WTC11 (cell line): ENCODE measurements at regions not wholly inside any gene's neighbourhood (a gene's known extent, or its start where the extent isn't known, plus 50 kb on each side); places are given as distances from the start of the nearest gene placed in this dataset.

Experiments used
- ATAC-seq: fragments of 200-7000 bp; cut with Tn5 transposase; 2 replicates; pipeline ENCODE4 v1.10.0; 2021; ENCODE audit warnings: mild to moderate bottlenecking, moderate library complexity
- CTCF ChIA-PET: fragments of 300-600 bp; sonication (Branson Sonifier 250); formaldehyde crosslinking; loops from one replicate; lab custom pipeline; 2021; ENCODE audit warnings: antibody characterized with exemption; lab: Charles Lee
- POLR2A ChIA-PET: fragments of 350-600 bp; sonication (Branson Sonifier 250); formaldehyde crosslinking; loops from one replicate; lab custom pipeline; 2021; ENCODE audit warnings: antibody characterized with exemption; lab: Charles Lee
- DNase-seq: peaks from one replicate; pipeline ENCODE4 v3.0.0; 2021; ENCODE audit warnings: low spot score
- H3K27ac Mint-ChIP-seq: 2 replicates; pipeline ENCODE4 v1.8.0; 2021; ENCODE audit warnings: mixed read lengths
- H3K27me3 Mint-ChIP-seq: 2 replicates; pipeline ENCODE4 v1.8.0; 2021; ENCODE audit warnings: low read depth, mild to moderate bottlenecking, moderate library complexity, mixed read lengths
- H3K36me3 Mint-ChIP-seq: 2 replicates; pipeline ENCODE4 v1.8.0; 2021; ENCODE audit warnings: mixed read lengths
- H3K4me1 Mint-ChIP-seq: 2 replicates; pipeline ENCODE4 v1.8.0; 2022; ENCODE audit warnings: mixed read lengths
- H3K4me3 Mint-ChIP-seq: 2 replicates; pipeline ENCODE4 v1.8.0; 2021; ENCODE audit warnings: mild to moderate bottlenecking, moderate library complexity, mixed read lengths
- H3K9me3 Mint-ChIP-seq: 2 replicates; pipeline ENCODE4 v1.8.0; 2021; ENCODE audit warnings: mixed read lengths
- ATF1 ChIP-seq: sonication (generic); formaldehyde crosslinking; IDR thresholded peaks from 2 replicates; pipeline ENCODE4 v1.8.1; 2023; ENCODE audit warnings: mild to moderate bottlenecking, moderate library complexity, missing genetic modification reagents
- CREB1 ChIP-seq: sonication (generic); formaldehyde crosslinking; IDR thresholded peaks from 2 replicates; pipeline ENCODE4 v1.8.0; 2023; ENCODE audit warnings: mild to moderate bottlenecking, missing genetic modification reagents
- ELF4 ChIP-seq: sonication (generic); formaldehyde crosslinking; IDR thresholded peaks from 2 replicates; pipeline ENCODE4 v1.8.1; 2022; ENCODE audit warnings: low read depth, mild to moderate bottlenecking, moderate library complexity, missing genetic modification reagents
- ETV6 ChIP-seq: sonication (generic); formaldehyde crosslinking; IDR thresholded peaks from 2 replicates; pipeline ENCODE4 v1.8.1; 2022; ENCODE audit warnings: mild to moderate bottlenecking, missing genetic modification reagents
- FOXJ3 ChIP-seq: sonication (generic); formaldehyde crosslinking; IDR thresholded peaks from 2 replicates; pipeline ENCODE4 v1.9.0; 2021; ENCODE audit warnings: missing genetic modification reagents, mild to moderate bottlenecking, borderline replicate concordance
- FOXK1 ChIP-seq: sonication (generic); formaldehyde crosslinking; IDR thresholded peaks from 2 replicates; pipeline ENCODE4 v1.8.0; 2022; ENCODE audit warnings: mild to moderate bottlenecking, moderate library complexity, missing genetic modification reagents
- GRHL2 ChIP-seq: fragments of 250-450 bp; sonication (Bioruptor Pico); IDR thresholded peaks from 2 replicates; pipeline ENCODE4 v1.8.0; 2022; ENCODE audit warnings: mild to moderate bottlenecking, moderate library complexity; ENCODE audit not compliant: insufficient replicate concordance, severe bottlenecking
- HMGA2 ChIP-seq: fragments of 250-450 bp; sonication (Bioruptor Pico); IDR thresholded peaks from 2 replicates; pipeline ENCODE4 v1.4.0; 2021; ENCODE audit warnings: mild to moderate bottlenecking, moderate library complexity
- JAZF1 ChIP-seq: fragments of 250-450 bp; sonication (Bioruptor Pico); IDR thresholded peaks from 2 replicates; pipeline ENCODE4 v1.9.0; 2021; ENCODE audit warnings: moderate library complexity, mild to moderate bottlenecking, inconsistent platforms
- NFATC4 ChIP-seq: fragments of 250-450 bp; sonication (Bioruptor Pico); IDR thresholded peaks from 2 replicates; pipeline ENCODE4 v1.9.0; 2021; ENCODE audit warnings: mild to moderate bottlenecking
- NR3C1 ChIP-seq: sonication (generic); formaldehyde crosslinking; conservative IDR thresholded peaks from 2 replicates; pipeline ENCODE4 v1.8.1; 2023; ENCODE audit warnings: low read depth, mild to moderate bottlenecking, missing genetic modification reagents
- SP1 ChIP-seq: sonication (generic); formaldehyde crosslinking; conservative IDR thresholded peaks from 2 replicates; pipeline ENCODE4 v1.8.1; 2022; ENCODE audit warnings: missing genetic modification reagents
- TP53 ChIP-seq: sonication (generic); formaldehyde crosslinking; IDR thresholded peaks from 2 replicates; pipeline ENCODE4 v1.8.1; 2023; ENCODE audit warnings: mild to moderate bottlenecking, missing genetic modification reagents
- ZNF121 ChIP-seq: sonication (generic); formaldehyde crosslinking; IDR thresholded peaks from 2 replicates; pipeline ENCODE4 v1.8.0; 2023; ENCODE audit warnings: missing genetic modification reagents
- ZNF232 ChIP-seq: sonication (generic); formaldehyde crosslinking; IDR thresholded peaks from 2 replicates; pipeline ENCODE4 v1.8.0; 2022; ENCODE audit warnings: mild to moderate bottlenecking, missing genetic modification reagents
- ZNF396 ChIP-seq: fragments of 250-450 bp; sonication (Bioruptor Pico); IDR thresholded peaks from 2 replicates; pipeline ENCODE4 v1.8.0; 2021; ENCODE audit warnings: mild to moderate bottlenecking, moderate library complexity, borderline replicate concordance
- TF ChIP-seq, protein P1 (sequence below): sonication (generic); formaldehyde crosslinking; IDR thresholded peaks from 2 replicates; pipeline ENCODE4 v1.8.1; 2023; ENCODE audit warnings: mild to moderate bottlenecking, missing genetic modification reagents, moderate library complexity
- TF ChIP-seq, protein P2 (sequence below): sonication (generic); formaldehyde crosslinking; IDR thresholded peaks from 2 replicates; pipeline ENCODE4 v1.8.1; 2023; ENCODE audit warnings: mild to moderate bottlenecking, missing genetic modification reagents
- TF ChIP-seq, protein P3 (sequence below): fragments of 200-600 bp; IDR thresholded peaks from 2 replicates; pipeline ENCODE4 v1.8.0; 2022; ENCODE audit warnings: antibody characterized with exemption
- TF ChIP-seq, protein P4 (sequence below): fragments of 250-450 bp; sonication (Bioruptor Pico); IDR thresholded peaks from 2 replicates; pipeline ENCODE4 v1.9.0; 2021; ENCODE audit warnings: mild to moderate bottlenecking, borderline replicate concordance
- TF ChIP-seq, protein P5 (sequence below): sonication (generic); formaldehyde crosslinking; IDR thresholded peaks from 2 replicates; pipeline ENCODE4 v1.8.1; 2023; ENCODE audit warnings: mild to moderate bottlenecking, missing genetic modification reagents
- TF ChIP-seq, protein P6 (sequence below): sonication (generic); formaldehyde crosslinking; IDR thresholded peaks from 2 replicates; pipeline ENCODE4 v1.8.1; 2022; ENCODE audit warnings: mild to moderate bottlenecking, missing genetic modification reagents, moderate library complexity, borderline replicate concordance
- TF ChIP-seq, protein P7 (sequence below): fragments of 250-450 bp; sonication (Bioruptor Pico); IDR thresholded peaks from 2 replicates; pipeline ENCODE4 v1.8.0; 2021; ENCODE audit warnings: mild to moderate bottlenecking

DNA sequence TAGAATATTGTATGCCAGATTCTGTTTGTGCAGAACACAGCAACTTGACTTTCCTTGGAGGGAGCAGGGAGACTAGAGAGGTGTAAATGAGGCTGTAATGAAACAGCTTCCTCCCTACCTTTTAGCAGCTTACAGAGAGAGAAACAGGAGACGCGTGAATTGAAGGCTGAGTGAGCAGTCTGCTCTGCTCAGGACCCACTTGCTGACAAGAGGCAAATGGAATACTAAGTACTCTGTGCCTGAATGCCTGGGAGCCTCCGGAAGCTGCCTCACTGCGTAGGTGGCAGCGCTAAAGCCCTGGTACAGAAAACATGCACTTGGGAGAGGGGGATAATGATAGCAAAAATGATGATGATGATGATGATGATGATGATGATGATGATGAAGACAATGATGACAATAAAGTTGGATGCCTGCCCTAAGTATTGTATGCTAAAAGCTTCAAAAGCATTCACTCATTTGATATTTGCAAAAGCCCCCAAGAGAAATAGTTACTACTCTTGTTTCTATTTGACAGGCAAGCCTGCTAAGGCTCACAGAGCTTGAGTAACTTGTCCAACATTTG lies 548.9 kb downstream of the NTRK3 start:
- ATAC-seq: no peak

DNA sequence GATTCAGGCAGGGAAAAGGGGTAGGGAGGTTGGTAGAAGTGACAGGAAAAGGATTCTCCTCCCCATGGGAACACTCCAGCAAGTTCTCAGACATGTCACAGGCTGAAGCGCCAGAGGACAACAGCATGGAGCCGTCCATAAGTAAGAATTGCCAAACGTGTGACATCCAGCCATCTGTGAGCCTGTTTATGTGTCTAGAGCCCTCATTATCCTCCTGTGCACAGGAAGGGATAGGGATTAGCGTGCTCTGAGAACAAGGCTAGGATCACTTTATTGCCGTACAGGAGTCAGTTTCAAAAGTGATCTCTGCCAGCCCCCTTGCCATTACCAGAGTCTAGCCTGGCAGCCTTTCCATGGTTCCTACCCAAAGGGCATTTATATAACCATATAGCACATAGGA lies 549.5 kb downstream of the NTRK3 start:
- no peaks in the 10 kb centered on the region for H3K9me3 Mint-ChIP-seq
- no peak overlapping the region for H3K27ac Mint-ChIP-seq
- no peak overlapping the region for H3K4me3 Mint-ChIP-seq
- H3K27me3 Mint-ChIP-seq: peaks cover 3% of the 10 kb centered on the region; the same call in 1 of the 2 replicates
- ChIA-PET CTCF (interaction anchor here (1.7 kb wide), 1 partner anchor 10 kb away, joined by 6 read pairs; no protein-coding TSS in a partner anchor), POLR2A (no interaction called here)
- ATAC-seq (no peak), DNase-seq (no peak)
- peaks cover 16% of the 10 kb centered on the region for H3K4me1 Mint-ChIP-seq
- no peaks in the 10 kb centered on the region for H3K36me3 Mint-ChIP-seq
- TF ChIP-seq, protein P1, sequence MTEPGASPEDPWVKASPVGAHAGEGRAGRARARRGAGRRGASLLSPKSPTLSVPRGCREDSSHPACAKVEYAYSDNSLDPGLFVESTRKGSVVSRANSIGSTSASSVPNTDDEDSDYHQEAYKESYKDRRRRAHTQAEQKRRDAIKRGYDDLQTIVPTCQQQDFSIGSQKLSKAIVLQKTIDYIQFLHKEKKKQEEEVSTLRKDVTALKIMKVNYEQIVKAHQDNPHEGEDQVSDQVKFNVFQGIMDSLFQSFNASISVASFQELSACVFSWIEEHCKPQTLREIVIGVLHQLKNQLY (CRISPR knock-in tag): no peak
- TF ChIP-seq FOXK1 (CRISPR knock-in tag): no peak
- no peak for TF ChIP-seq JAZF1 (CRISPR knock-in tag)
- no peak for TF ChIP-seq NFATC4 (CRISPR knock-in tag)
- TF ChIP-seq, protein P2, sequence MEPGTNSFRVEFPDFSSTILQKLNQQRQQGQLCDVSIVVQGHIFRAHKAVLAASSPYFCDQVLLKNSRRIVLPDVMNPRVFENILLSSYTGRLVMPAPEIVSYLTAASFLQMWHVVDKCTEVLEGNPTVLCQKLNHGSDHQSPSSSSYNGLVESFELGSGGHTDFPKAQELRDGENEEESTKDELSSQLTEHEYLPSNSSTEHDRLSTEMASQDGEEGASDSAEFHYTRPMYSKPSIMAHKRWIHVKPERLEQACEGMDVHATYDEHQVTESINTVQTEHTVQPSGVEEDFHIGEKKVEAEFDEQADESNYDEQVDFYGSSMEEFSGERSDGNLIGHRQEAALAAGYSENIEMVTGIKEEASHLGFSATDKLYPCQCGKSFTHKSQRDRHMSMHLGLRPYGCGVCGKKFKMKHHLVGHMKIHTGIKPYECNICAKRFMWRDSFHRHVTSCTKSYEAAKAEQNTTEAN (CRISPR knock-in tag): no peak
- TF ChIP-seq, protein P3, sequence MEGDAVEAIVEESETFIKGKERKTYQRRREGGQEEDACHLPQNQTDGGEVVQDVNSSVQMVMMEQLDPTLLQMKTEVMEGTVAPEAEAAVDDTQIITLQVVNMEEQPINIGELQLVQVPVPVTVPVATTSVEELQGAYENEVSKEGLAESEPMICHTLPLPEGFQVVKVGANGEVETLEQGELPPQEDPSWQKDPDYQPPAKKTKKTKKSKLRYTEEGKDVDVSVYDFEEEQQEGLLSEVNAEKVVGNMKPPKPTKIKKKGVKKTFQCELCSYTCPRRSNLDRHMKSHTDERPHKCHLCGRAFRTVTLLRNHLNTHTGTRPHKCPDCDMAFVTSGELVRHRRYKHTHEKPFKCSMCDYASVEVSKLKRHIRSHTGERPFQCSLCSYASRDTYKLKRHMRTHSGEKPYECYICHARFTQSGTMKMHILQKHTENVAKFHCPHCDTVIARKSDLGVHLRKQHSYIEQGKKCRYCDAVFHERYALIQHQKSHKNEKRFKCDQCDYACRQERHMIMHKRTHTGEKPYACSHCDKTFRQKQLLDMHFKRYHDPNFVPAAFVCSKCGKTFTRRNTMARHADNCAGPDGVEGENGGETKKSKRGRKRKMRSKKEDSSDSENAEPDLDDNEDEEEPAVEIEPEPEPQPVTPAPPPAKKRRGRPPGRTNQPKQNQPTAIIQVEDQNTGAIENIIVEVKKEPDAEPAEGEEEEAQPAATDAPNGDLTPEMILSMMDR: no peak
- TF ChIP-seq, protein P4, sequence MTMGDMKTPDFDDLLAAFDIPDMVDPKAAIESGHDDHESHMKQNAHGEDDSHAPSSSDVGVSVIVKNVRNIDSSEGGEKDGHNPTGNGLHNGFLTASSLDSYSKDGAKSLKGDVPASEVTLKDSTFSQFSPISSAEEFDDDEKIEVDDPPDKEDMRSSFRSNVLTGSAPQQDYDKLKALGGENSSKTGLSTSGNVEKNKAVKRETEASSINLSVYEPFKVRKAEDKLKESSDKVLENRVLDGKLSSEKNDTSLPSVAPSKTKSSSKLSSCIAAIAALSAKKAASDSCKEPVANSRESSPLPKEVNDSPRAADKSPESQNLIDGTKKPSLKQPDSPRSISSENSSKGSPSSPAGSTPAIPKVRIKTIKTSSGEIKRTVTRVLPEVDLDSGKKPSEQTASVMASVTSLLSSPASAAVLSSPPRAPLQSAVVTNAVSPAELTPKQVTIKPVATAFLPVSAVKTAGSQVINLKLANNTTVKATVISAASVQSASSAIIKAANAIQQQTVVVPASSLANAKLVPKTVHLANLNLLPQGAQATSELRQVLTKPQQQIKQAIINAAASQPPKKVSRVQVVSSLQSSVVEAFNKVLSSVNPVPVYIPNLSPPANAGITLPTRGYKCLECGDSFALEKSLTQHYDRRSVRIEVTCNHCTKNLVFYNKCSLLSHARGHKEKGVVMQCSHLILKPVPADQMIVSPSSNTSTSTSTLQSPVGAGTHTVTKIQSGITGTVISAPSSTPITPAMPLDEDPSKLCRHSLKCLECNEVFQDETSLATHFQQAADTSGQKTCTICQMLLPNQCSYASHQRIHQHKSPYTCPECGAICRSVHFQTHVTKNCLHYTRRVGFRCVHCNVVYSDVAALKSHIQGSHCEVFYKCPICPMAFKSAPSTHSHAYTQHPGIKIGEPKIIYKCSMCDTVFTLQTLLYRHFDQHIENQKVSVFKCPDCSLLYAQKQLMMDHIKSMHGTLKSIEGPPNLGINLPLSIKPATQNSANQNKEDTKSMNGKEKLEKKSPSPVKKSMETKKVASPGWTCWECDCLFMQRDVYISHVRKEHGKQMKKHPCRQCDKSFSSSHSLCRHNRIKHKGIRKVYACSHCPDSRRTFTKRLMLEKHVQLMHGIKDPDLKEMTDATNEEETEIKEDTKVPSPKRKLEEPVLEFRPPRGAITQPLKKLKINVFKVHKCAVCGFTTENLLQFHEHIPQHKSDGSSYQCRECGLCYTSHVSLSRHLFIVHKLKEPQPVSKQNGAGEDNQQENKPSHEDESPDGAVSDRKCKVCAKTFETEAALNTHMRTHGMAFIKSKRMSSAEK (CRISPR knock-in tag): no peak
- no peak for TF ChIP-seq ETV6 (CRISPR knock-in tag)
- TF ChIP-seq, protein P5, sequence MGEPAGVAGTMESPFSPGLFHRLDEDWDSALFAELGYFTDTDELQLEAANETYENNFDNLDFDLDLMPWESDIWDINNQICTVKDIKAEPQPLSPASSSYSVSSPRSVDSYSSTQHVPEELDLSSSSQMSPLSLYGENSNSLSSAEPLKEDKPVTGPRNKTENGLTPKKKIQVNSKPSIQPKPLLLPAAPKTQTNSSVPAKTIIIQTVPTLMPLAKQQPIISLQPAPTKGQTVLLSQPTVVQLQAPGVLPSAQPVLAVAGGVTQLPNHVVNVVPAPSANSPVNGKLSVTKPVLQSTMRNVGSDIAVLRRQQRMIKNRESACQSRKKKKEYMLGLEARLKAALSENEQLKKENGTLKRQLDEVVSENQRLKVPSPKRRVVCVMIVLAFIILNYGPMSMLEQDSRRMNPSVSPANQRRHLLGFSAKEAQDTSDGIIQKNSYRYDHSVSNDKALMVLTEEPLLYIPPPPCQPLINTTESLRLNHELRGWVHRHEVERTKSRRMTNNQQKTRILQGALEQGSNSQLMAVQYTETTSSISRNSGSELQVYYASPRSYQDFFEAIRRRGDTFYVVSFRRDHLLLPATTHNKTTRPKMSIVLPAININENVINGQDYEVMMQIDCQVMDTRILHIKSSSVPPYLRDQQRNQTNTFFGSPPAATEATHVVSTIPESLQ (CRISPR knock-in tag): no peak

More for the DNA sequence above, 548.9 kb downstream of the NTRK3 start:
- Mint-ChIP-seq H3K27me3 (peaks cover 3% of the 10 kb centered on the region; the same call in 1 of the 2 replicates), H3K27ac (no peak overlapping the region), H3K9me3 (no peaks in the 10 kb centered on the region), H3K36me3 (no peaks in the 10 kb centered on the region), H3K4me3 (no peak overlapping the region), H3K4me1 (peaks cover 16% of the 10 kb centered on the region)
- DNase-seq: no peak
- CTCF ChIA-PET: interaction anchor here (0.6 to 1.7 kb wide), 2 partner anchors 9 to 810 kb away, joined by 3 to 6 read pairs; no protein-coding TSS in a partner anchor
- no peak for TF ChIP-seq HMGA2 (CRISPR knock-in tag)
- TF ChIP-seq, protein P6, sequence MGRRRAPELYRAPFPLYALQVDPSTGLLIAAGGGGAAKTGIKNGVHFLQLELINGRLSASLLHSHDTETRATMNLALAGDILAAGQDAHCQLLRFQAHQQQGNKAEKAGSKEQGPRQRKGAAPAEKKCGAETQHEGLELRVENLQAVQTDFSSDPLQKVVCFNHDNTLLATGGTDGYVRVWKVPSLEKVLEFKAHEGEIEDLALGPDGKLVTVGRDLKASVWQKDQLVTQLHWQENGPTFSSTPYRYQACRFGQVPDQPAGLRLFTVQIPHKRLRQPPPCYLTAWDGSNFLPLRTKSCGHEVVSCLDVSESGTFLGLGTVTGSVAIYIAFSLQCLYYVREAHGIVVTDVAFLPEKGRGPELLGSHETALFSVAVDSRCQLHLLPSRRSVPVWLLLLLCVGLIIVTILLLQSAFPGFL (CRISPR knock-in tag): no peak
- no peak for TF ChIP-seq TP53 (CRISPR knock-in tag)
- no peak for TF ChIP-seq FOXJ3 (CRISPR knock-in tag)
- TF ChIP-seq, protein P7, sequence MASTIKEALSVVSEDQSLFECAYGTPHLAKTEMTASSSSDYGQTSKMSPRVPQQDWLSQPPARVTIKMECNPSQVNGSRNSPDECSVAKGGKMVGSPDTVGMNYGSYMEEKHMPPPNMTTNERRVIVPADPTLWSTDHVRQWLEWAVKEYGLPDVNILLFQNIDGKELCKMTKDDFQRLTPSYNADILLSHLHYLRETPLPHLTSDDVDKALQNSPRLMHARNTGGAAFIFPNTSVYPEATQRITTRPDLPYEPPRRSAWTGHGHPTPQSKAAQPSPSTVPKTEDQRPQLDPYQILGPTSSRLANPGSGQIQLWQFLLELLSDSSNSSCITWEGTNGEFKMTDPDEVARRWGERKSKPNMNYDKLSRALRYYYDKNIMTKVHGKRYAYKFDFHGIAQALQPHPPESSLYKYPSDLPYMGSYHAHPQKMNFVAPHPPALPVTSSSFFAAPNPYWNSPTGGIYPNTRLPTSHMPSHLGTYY (CRISPR knock-in tag): no peak
- TF ChIP-seq CREB1: no peak
- no peak for TF ChIP-seq ZNF232 (CRISPR knock-in tag)
- TF ChIP-seq ELF4 (CRISPR knock-in tag): no peak
- TF ChIP-seq ATF1 (CRISPR knock-in tag): no peak
- no peak for TF ChIP-seq GRHL2 (CRISPR knock-in tag)
- TF ChIP-seq ZNF396 (CRISPR knock-in tag): no peak
- TF ChIP-seq NR3C1 (CRISPR knock-in tag): no peak
- no peak for TF ChIP-seq SP1 (CRISPR knock-in tag)
- no peak for TF ChIP-seq ZNF121 (CRISPR knock-in tag)
- TF ChIP-seq, protein P3: no peak
- POLR2A ChIA-PET: no interaction called here
